Activated CD8-positive, alpha-beta T cell treated with anti-CD3 and anti-CD28 coated beads for 36 hours (primary cell): ENCODE measurements at regions not wholly inside any gene's neighbourhood (a gene's known extent, or its start where the extent isn't known, plus 50 kb on each side); places are given as distances from the start of the nearest gene placed in this dataset.

Experiments used
- ATAC-seq: fragments of 200-7000 bp; cut with Tn5 transposase; one replicate; pipeline ENCODE4 v1.10.0; 2021; ENCODE audit warnings: mild to moderate bottlenecking, moderate library complexity
- CTCF ChIA-PET: fragments of 350-600 bp; sonication (Branson Sonifier 250); formaldehyde crosslinking; loops from one replicate; lab custom pipeline; 2021; ENCODE audit warnings: antibody characterized with exemption; lab: Charles Lee
- POLR2A ChIA-PET: fragments of 350-600 bp; sonication (Branson Sonifier 250); formaldehyde crosslinking; loops from one replicate; lab custom pipeline; 2021; ENCODE audit warnings: antibody characterized with exemption; lab: Charles Lee
- DNase-seq: peaks from one replicate; pipeline ENCODE4 v3.0.0-alpha.2; 2020
- H3K27ac Mint-ChIP-seq: one replicate; pipeline ENCODE4 v1.8.0; 2021; ENCODE audit warnings: mild to moderate bottlenecking, mixed read lengths
- H3K27me3 Mint-ChIP-seq: one replicate; pipeline ENCODE4 v1.8.0; 2021; ENCODE audit warnings: mixed read lengths
- H3K36me3 Mint-ChIP-seq: one replicate; pipeline ENCODE4 v1.8.0; 2021; ENCODE audit warnings: low read depth, mixed read lengths
- H3K4me1 Mint-ChIP-seq: one replicate; pipeline ENCODE4 v1.8.0; 2021; ENCODE audit warnings: low read depth, mixed read lengths
- H3K4me3 Mint-ChIP-seq: one replicate; pipeline ENCODE4 v1.8.0; 2021; ENCODE audit warnings: mild to moderate bottlenecking, moderate library complexity, mixed read lengths
- H3K9me3 Mint-ChIP-seq: one replicate; pipeline ENCODE4 v1.8.0; 2021; ENCODE audit warnings: mixed read lengths
- CTCF ChIP-seq: fragments of 200-600 bp; IDR thresholded peaks from one replicate; pipeline ENCODE4 v1.8.0; 2022; ENCODE audit warnings: antibody characterized with exemption, mild to moderate bottlenecking
- intact Hi-C: fragments of 100-400 bp; cut with micrococcal nuclease; formaldehyde crosslinking; loops from one replicate; pipeline ENCODE4 v1.10.0; 2022

- Mint-ChIP-seq H3K4me3 (no peak overlapping the region), H3K27ac (no peak overlapping the region), H3K36me3 (no peaks in the 10 kb centered on the region), H3K9me3 (peaks cover 9% of the 10 kb centered on the region), H3K4me1 (no peaks in the 10 kb centered on the region), H3K27me3 (no peaks in the 10 kb centered on the region)
- no peak for ATAC-seq
- ChIA-PET POLR2A (no interaction called here), CTCF (no interaction called here)
- no peak for TF ChIP-seq CTCF
- intact Hi-C loops, result no loop called here
- no peak for DNase-seq
Observed at GRCh38 chr2:21928292-21928691, 804.5 kb downstream of the TDRD15 start.

- POLR2A ChIA-PET, result no interaction called here
- no peak overlapping the region for H3K27ac Mint-ChIP-seq
- DNase-seq (no peak), ATAC-seq (no peak)
- H3K4me1 Mint-ChIP-seq, result no peaks in the 10 kb centered on the region
- peaks cover 6% of the 10 kb centered on the region for H3K9me3 Mint-ChIP-seq
- no peak for TF ChIP-seq CTCF
- no peaks in the 10 kb centered on the region for H3K27me3 Mint-ChIP-seq
- CTCF ChIA-PET, result interaction anchor here (0.7 kb wide), 1 partner anchor 9 kb away, joined by 3 read pairs; no protein-coding TSS in a partner anchor
- H3K36me3 Mint-ChIP-seq, result no peaks in the 10 kb centered on the region
- intact Hi-C loops, result no loop called here
- no peak overlapping the region for H3K4me3 Mint-ChIP-seq
Observed at GRCh38 chr2:21930226-21930625, 806.5 kb downstream of the TDRD15 start.

- intact Hi-C loops, result no loop called here
- no peaks in the 10 kb centered on the region for H3K4me1 Mint-ChIP-seq
- POLR2A ChIA-PET, result no interaction called here
- ATAC-seq (no peak), DNase-seq (no peak)
- peaks cover 6% of the 10 kb centered on the region for H3K9me3 Mint-ChIP-seq
- no peaks in the 10 kb centered on the region for H3K27me3 Mint-ChIP-seq
- TF ChIP-seq CTCF, result no peak
- no peaks in the 10 kb centered on the region for H3K36me3 Mint-ChIP-seq
- H3K4me3 Mint-ChIP-seq, result no peak overlapping the region
- CTCF ChIA-PET, result no interaction called here
- no peak overlapping the region for H3K27ac Mint-ChIP-seq
Observed at GRCh38 chr2:21939967-21940366, 816.2 kb downstream of the TDRD15 start.

- Mint-ChIP-seq H3K4me1 (no peaks in the 10 kb centered on the region), H3K27ac (no peak overlapping the region), H3K4me3 (no peak overlapping the region), H3K9me3 (peaks cover 4% of the 10 kb centered on the region), H3K27me3 (no peaks in the 10 kb centered on the region), H3K36me3 (no peaks in the 10 kb centered on the region)
- DNase-seq, result no peak
- TF ChIP-seq CTCF, result no peak
- intact Hi-C loops, result no loop called here
- CTCF ChIA-PET, result no interaction called here
- ATAC-seq, result no peak
- POLR2A ChIA-PET, result no interaction called here
Observed at GRCh38 chr2:21944536-21944935, 820.8 kb downstream of the TDRD15 start.

- ATAC-seq, result no peak
- ChIA-PET CTCF (no interaction called here), POLR2A (no interaction called here)
- no peak for TF ChIP-seq CTCF
- Mint-ChIP-seq H3K27me3 (no peaks in the 10 kb centered on the region), H3K36me3 (no peaks in the 10 kb centered on the region), H3K9me3 (peaks cover 4% of the 10 kb centered on the region), H3K27ac (no peak overlapping the region), H3K4me1 (no peaks in the 10 kb centered on the region), H3K4me3 (no peak overlapping the region)
- intact Hi-C loops, result no loop called here
- DNase-seq, result no peak
Observed at GRCh38 chr2:21945658-21946057, 821.9 kb downstream of the TDRD15 start.
